Heart left ventricle (tissue), 13 donors: ENCODE measurements at regions not wholly inside any gene's neighbourhood (a gene's known extent, or its start where the extent isn't known, plus 50 kb on each side); places are given as distances from the start of the nearest gene placed in this dataset.

ENCODE experiments used
- CTCF ChIP-seq, 12 donors: fragments of 200-600 bp; sonication (generic) in 4 of 12; IDR thresholded peaks; one replicate each; pipeline versions ENCODE4 v1.5.0 to v1.8.0; 2018 to 2022; ENCODE audit warnings: antibody characterized with exemption in 12 of 12, mild to moderate bottlenecking in 5 of 12
- POLR2A ChIP-seq, 2 donors: fragments of 450-650 bp; IDR thresholded peaks; one replicate each; pipeline ENCODE4 v1.6.1; 2017; ENCODE audit warnings: antibody characterized with exemption in 2 of 2, mild to moderate bottlenecking in 2 of 2, moderate library complexity in 2 of 2
- donor health status: ischemic (EF 13 %, LVEDD 7.1; RV severe dilation, severe dysfunction).
- donor health status: DM: no; HTN: yes; CAD: no.
- donor health status: DM: no; HTN: no; CAD: no.
- donor health status: ischemic (EF 25% LVEDD 6.9; RV normal size, moderate dysfunction).
- donor health status: ischemic (EF 25% LVEDD 5.7; RV mildly dilated, moderate dysfunction).
- donor health status: ischemic (EF 35%, LVEDD 5.7; RV mildly dilated, moderate dysfunction).
- donor health status: nonischemic (EF 11% LVEDD 7.7; RV severe dilation, severe dysfunction).
- donor health status: DM: yes; HTN: yes; CAD: no.
- donor health status: PGD.
- donor health status: ischemic (EF 29% LVEDD 5.4; RV normal size, mild dysfunction).
- donor health status: nonischemic (EF 23%, LVEDD 6.1; RV moderate dilation, normal function).

- TF ChIP-seq CTCF (IDR thresholded peaks at IDR 0.05) (no peak), POLR2A (IDR thresholded peaks at IDR 0.05) (no peak)
These were observed 295.7 kb upstream of the TMCO5A start for GRCh38 chr15:37638691-37639090.
